ENCODE measurements at regions not wholly inside any gene's neighbourhood (a gene's known extent, or its start where the extent isn't known, plus 50 kb on each side); places are given as distances from the start of the nearest gene placed in this dataset.

DNA sequence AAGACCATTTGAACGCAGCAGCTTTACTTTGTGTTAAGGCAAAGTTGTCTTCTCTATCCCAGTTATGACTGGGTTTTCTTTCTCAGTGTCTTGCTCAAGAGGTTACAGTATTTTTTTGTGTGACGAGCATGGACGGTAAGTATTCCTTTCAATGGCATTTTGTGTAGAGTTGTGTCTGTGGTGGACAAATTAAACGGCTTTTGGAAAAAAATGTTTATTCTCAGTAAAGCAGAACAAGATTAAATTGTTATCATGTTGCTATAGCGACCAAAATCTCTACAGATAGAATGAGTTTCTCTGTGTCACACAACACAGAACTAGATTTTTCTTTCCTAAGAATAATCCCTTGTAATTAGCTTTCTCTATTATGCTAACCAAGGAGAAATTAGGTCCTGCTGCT, 417.1 kb downstream of the AEBP2 start:
- TF ChIP-seq, protein P1, sequence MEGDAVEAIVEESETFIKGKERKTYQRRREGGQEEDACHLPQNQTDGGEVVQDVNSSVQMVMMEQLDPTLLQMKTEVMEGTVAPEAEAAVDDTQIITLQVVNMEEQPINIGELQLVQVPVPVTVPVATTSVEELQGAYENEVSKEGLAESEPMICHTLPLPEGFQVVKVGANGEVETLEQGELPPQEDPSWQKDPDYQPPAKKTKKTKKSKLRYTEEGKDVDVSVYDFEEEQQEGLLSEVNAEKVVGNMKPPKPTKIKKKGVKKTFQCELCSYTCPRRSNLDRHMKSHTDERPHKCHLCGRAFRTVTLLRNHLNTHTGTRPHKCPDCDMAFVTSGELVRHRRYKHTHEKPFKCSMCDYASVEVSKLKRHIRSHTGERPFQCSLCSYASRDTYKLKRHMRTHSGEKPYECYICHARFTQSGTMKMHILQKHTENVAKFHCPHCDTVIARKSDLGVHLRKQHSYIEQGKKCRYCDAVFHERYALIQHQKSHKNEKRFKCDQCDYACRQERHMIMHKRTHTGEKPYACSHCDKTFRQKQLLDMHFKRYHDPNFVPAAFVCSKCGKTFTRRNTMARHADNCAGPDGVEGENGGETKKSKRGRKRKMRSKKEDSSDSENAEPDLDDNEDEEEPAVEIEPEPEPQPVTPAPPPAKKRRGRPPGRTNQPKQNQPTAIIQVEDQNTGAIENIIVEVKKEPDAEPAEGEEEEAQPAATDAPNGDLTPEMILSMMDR (IDR thresholded peaks at IDR 0.05), result no peak
- TF ChIP-seq POLR2A (IDR thresholded peaks at IDR 0.05), result no peak
